GM12892 (cell line): ENCODE measurements at regions not wholly inside any gene's neighbourhood (a gene's known extent, or its start where the extent isn't known, plus 50 kb on each side); places are given as distances from the start of the nearest gene placed in this dataset.

Experiments used
- DNase-seq: peaks from one replicate; pipeline ENCODE4 v3.0.0; 2011; ENCODE audit not compliant: insufficient read length
- FAIRE-seq: peaks from 2 replicates; lab custom pipeline; 2011; peaks lifted over from hg19 to GRCh38; lab: Jason Lieb, UNC
- POLR2A ChIP-seq: IDR thresholded peaks from 2 replicates; pipeline ENCODE4 v1.6.1; 2011; ENCODE audit warnings: low read depth, low read length, control low read depth
- POLR2AphosphoS5 ChIP-seq: IDR thresholded peaks from 2 replicates; pipeline ENCODE4 v1.6.1; 2011; ENCODE audit warnings: low read depth, low read length, control low read depth
- TAF1 ChIP-seq: IDR thresholded peaks from 2 replicates; pipeline ENCODE4 v1.6.1; 2011; ENCODE audit warnings: low read depth, mild to moderate bottlenecking, control low read depth, low read length, borderline replicate concordance

DNA sequence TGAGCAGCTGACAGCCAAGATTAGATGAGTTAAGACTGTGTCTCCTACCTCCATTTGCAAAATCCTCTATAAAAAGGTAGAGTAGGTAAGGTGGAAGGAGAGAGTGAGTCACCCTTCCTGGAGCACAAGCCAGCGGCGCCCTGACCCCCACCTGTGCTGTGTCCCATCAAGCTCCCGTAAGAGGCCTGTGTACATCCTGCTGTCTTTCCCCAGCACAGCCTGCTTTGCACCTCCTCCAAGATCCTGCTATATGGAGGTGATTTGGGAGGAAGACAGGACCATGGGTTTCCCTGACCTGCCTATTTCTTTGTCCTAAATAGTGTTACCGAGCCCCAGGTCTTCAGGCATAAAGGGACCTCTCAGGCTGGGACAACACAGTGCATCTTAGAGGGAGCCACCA is 62.3 kb upstream of the UQCRFS1 start:
- TF ChIP-seq POLR2AphosphoS5 (no peak), TAF1 (no peak), POLR2A (no peak)
- DNase-seq (no peak), FAIRE-seq (no peak)

DNA sequence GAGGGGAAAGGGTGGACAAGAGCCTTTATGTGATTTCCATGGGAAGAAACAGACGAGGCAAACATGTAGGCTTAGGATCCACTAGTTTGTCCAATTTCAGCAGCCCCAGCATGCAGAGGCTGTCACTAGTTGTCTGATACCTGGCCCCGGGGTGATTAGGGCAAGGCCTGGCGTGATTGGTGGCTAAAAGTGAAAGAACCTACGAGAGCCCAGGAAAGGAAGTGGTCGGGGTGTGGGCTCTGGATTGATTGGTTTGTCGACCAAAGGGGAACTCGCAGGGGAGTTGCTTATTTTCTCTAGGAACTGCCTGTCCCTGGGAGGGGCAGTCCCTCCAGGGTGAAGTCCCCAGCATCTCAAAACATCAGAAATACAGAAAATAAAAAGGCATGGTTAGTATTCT is 64.2 kb upstream of the UQCRFS1 start:
- DNase-seq (peak; percentile 52), FAIRE-seq (peak; percentile 60)
- TF ChIP-seq POLR2A (no peak), TAF1 (no peak), POLR2AphosphoS5 (no peak)

DNA sequence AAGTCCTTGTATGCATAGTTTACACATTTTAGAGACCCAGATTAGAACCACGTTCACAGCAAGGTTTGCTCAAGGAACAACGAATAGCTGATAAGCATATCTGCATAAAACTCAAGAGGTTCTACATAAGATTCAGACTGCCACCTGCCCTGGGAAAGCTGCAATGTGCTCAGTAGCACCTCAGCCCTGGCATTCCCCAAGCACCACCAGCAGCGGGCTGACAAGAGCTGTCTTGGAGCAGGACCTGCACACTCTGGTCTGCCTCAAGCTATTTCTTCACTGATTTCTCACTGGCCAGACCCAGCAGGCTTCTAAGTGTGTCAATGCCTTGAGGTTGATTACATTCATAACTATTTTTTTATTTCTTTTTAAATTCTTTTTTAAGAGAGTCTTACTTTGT is 65.8 kb upstream of the UQCRFS1 start:
- FAIRE-seq (no peak), DNase-seq (no peak)
- no peak for TF ChIP-seq POLR2AphosphoS5
- TF ChIP-seq POLR2A = no peak
- no peak for TF ChIP-seq TAF1

DNA sequence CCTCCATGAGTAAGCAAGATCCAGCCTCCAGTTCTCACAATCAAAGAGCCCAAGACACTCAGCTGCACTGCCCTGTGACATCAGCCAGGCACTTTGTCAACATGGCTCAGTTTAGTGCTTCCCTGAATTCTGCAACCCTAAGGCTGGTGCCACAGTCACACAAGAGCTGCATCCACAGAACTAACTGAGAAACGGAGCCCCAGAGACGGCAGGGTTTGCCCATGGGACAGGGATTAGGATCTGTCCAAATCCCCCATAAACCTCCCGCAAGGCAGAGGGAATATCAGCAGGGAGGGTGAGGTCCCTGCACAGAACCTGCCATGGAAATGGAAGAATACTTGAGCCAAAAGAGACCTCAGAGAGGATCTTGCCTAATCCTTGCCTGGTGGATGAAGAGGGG is 70.4 kb upstream of the UQCRFS1 start:
- FAIRE-seq (no peak), DNase-seq (no peak)

DNA sequence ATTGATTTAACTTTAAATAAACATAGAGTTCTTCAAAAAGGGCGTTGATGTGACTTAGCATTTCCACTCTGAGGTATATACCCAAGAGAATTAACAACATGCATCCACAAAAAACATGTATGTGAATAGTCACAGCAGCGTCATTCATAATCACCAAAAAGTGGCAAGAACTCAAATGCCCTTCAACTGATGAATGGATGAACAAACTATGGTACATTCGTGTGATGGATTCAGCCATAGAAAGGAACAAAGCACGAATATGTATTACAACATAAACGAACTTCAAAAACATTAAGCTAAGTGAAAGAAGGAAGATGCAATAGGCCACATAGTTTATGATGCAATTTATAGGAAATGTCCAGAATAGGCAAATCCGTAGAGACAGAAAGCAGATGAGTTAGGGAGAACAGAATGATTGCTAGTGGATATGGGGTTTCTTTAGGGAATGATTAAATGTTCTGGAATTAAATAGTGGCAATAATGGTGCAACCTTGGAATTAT is 72.3 kb upstream of the UQCRFS1 start:
- DNase-seq = no peak
- no peak for TF ChIP-seq POLR2A
- no peak for TF ChIP-seq TAF1
- TF ChIP-seq POLR2AphosphoS5 = no peak
- FAIRE-seq = no peak

More for the DNA sequence above, 70.4 kb upstream of the UQCRFS1 start:
- TF ChIP-seq TAF1 = no peak
- TF ChIP-seq POLR2A = no peak
- no peak for TF ChIP-seq POLR2AphosphoS5

DNA sequence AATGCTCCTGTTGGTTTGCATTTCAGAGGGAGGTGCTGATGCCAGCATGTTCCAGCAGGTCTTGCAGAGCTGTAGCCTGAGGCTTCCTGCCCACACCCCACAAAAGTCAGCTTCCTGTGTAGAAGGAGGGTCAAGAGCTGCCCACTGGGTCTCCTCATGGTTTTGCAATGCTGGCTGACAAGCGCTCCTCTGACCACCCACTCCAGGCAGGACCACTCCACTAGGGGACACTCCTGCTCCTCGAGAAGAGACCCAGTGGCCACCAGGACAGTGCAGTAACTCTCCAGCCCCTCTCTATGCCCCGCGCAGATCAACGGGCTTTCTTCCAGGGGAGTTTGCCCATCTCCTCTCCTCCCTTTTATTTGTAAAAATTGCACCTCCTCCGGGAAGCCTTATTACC is 72.9 kb upstream of the UQCRFS1 start:
- DNase-seq = no peak
- no peak for TF ChIP-seq TAF1
- no peak for TF ChIP-seq POLR2AphosphoS5
- TF ChIP-seq POLR2A = no peak
- FAIRE-seq = no peak

DNA sequence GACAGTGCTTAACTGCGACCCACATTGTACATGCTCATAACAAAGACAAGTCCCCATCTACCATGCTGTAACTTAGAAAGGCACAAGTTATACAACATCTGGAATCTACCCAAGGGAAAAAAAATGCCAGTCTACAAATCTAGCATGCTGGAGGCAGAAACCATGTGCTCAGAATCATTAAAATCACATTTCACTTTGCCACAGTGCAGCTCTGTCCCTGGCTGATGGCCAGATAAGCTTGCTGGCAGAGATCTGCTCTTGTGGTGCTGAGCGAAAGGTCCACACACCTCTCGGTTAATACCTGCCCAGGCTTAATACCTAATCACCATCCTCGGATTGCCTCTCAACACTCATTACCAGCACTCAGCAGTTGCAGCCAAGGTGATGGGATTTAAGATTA is 74.1 kb upstream of the UQCRFS1 start:
- TF ChIP-seq TAF1 (no peak), POLR2A (no peak), POLR2AphosphoS5 (no peak)
- FAIRE-seq (no peak), DNase-seq (no peak)

DNA sequence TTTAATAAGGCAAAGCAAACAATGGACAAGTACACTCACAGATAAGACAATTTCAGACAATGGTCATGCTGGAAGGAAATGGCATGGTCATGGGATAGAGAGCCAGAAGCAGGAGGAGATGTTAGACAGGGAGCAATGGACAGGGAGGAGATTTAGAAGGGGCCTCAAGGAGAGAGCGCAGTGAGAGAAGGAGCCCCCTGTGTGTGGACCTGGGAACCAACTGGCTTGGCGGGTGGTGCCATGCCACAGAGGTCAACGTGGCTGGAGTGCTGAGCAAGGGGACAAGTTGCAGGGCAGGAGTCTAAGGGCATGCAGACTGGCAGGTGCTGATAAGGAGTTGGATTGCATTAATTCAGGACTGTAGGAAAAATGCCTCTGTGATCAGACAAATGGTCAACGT is 75.3 kb upstream of the UQCRFS1 start:
- FAIRE-seq (no peak), DNase-seq (no peak)
- TF ChIP-seq POLR2A = no peak
- no peak for TF ChIP-seq TAF1
- no peak for TF ChIP-seq POLR2AphosphoS5

DNA sequence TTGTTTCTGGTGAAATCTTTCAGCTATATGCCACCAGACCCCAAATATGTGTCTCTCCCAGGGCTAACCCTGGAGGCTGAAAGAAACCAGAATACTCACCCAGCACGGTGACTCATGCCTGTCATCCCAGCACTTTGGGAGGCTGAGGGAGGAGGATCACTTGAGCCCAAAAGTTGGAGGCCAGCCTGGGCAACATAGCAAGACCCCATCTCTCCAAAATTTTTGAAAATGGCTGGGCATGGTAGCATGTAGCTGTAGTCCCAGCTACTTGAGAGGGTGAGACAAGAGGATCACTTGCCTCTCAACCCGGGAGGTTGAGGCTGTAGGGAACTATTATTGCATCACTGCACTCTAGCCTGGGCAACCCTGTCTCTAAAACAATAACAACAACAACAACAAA is 76.1 kb upstream of the UQCRFS1 start:
- FAIRE-seq (no peak), DNase-seq (no peak)
- no peak for TF ChIP-seq TAF1
- no peak for TF ChIP-seq POLR2AphosphoS5
- no peak for TF ChIP-seq POLR2A

DNA sequence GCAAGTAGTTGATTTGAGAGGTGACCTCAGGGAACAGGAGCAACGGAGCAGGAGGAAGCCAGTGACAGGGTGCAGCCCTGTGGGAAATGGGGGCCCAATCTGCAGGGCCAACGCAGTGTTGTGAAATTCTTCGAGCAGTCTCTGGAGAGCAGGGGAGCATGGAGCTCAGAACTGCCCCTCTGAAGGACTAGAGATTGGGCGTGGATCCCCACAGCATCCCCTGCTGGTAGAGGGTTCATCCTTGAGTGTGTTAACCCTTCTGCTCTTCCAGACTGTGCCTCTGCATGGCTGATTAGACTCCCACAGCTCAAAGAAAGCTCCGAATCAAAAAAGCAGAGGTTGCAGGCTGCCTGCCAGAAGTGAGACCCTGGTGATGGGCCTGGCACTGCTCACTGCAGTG is 77.9 kb upstream of the UQCRFS1 start:
- no peak for TF ChIP-seq POLR2AphosphoS5
- no peak for TF ChIP-seq POLR2A
- no peak for TF ChIP-seq TAF1
- no peak for DNase-seq
- no peak for FAIRE-seq

DNA sequence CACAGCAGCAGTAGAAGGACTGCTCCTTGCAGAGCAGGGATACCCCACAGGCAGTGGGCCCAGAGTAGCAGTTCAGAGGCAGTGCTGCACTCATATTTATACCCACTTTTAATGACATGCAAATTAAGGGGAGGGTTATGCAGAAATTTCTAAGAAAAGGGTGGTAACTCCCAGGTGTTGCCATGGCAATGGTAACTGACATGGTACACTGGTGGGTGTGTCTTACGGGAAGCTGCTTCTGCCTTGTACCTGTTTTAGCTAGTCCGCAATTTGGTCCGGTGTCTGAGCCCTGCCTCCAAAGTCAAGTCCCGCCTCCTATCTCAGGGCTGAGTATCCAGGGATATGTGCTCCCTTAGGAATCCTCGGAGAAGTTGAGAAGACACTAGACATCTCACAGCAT is 79.2 kb upstream of the UQCRFS1 start:
- no peak for TF ChIP-seq POLR2A
- no peak for TF ChIP-seq TAF1
- no peak for TF ChIP-seq POLR2AphosphoS5
- DNase-seq (no peak), FAIRE-seq (no peak)

DNA sequence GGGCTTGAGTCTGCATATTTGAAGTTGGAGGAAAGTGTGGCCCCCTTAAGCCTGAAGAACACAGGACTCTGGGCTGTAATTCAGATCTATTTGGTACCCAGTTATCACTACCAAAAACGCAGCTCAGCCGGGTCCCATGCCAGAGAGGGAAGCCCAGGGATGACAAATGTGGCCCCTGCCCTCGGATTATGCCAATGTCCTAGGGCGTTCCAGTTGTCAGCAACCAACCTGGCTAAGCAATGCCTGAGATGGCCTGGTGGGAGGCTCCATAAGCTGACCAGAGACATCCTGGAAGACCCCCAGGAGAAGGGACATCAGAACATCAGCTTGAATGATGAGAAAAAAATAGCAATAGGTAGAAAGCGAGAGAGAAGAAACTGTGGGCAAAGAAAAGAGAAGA is 79.6 kb upstream of the UQCRFS1 start:
- DNase-seq (no peak), FAIRE-seq (no peak)
- TF ChIP-seq TAF1 = no peak
- TF ChIP-seq POLR2A = no peak
- no peak for TF ChIP-seq POLR2AphosphoS5

DNA sequence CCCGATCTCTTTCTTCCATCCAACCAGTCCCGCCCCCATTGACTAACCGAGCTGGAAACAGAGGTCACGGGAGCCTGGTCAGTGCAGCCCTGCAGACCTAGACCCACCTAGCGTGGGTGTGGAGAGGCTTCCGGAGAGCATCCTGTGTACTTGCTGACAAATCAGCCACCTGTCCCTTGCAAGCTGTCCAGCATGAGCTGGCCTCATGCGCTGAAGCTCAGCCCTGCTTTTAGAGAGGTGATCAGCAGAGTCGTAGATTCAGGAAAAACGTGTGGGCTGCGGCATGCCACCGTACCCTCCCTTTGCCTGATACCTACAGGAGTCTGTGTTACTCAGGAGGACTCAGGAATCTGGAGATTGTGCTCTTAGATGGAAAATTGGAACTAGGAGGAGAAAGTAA is 80.3 kb upstream of the UQCRFS1 start:
- FAIRE-seq = no peak
- DNase-seq = no peak
- TF ChIP-seq POLR2A (no peak), POLR2AphosphoS5 (no peak), TAF1 (no peak)

DNA sequence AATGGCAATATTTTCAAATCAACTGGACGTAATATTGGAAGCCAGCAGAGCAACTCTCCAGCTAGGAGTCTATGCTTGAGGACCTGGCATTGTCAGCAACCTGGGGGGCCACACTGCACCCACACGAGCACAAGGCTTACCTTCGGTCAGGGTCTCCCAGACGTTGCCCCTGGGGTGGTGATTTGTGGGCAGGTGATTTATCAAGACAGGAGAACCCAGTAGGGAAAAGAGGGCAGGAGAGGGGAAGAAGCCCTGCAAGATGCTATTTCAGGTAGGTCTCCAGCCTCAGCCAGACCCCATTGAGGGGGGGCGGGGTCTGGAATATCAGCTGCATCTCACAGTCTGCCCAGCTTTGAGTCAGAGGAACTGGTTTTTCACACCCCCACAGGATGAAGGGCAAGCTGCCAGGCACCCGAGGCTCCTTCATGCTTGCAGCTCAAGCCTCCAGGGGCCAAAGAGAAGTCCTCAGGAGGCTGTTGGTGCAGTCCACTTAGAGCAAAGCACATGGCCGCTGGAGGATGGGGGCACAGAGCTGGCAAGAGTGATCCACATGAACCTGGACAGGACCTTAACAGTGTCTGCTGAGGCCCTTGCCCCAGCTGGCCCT is 80.9 kb upstream of the UQCRFS1 start:
- TF ChIP-seq POLR2A = no peak
- no peak for FAIRE-seq
- DNase-seq = no peak
